ENCODE measurements at regions not wholly inside any gene's neighbourhood (a gene's known extent, or its start where the extent isn't known, plus 50 kb on each side); places are given as distances from the start of the nearest gene placed in this dataset.

- Histone ChIP-seq H3K4me3 (ENCODE audit: control extremely low read depth in 1 of 5, extremely low read depth in 1 of 5, insufficient read depth in 1 of 5, low read depth in 2 of 5, low read length in 4 of 5) (no peak overlapping the region), H3K4me1 (ENCODE audit: control insufficient read depth in 2 of 2, insufficient read depth in 2 of 2, low read length in 2 of 2) (no peaks in the 10 kb centered on the region), H3K9me3 (ENCODE audit: control extremely low read depth in 1 of 3, control insufficient read depth in 2 of 3, insufficient read depth in 1 of 3, low read length in 2 of 3) (no peaks in the 10 kb centered on the region), H3K79me2 (ENCODE audit: control insufficient read depth, insufficient read depth, low read length) (no peaks in the 10 kb centered on the region), H2AFZ (ENCODE audit: insufficient read depth, low read depth, low read length, poor library complexity, severe bottlenecking) (no peak overlapping the region), H3K9ac (ENCODE audit: low read length) (no peak overlapping the region), H3K27me3 (replicated peaks in 1 of 4; ENCODE audit: control extremely low read depth in 1 of 4, control insufficient read depth in 3 of 4, insufficient read depth in 4 of 4, low read length in 3 of 4) (no peaks in the 10 kb centered on the region), H3K4me2 (replicated peaks; ENCODE audit: low read depth, low read length, poor library complexity, severe bottlenecking) (no peak overlapping the region), H4K20me1 (ENCODE audit: control insufficient read depth, insufficient read depth, low read length, poor library complexity, severe bottlenecking) (no peaks in the 10 kb centered on the region), H3K27ac (ENCODE audit: low read length in 2 of 2) (no peak overlapping the region), H3K36me3 (replicated peaks in 1 of 2; ENCODE audit: control extremely low read depth in 1 of 2, control insufficient read depth in 1 of 2, extremely low read depth in 1 of 2, insufficient read depth in 2 of 2, low read length in 1 of 2) (no peaks in the 10 kb centered on the region)
- ChIA-PET CTCF (interaction anchor here (1.4 kb wide), 1 partner anchor 35 kb away, joined by 3 read pairs; no protein-coding TSS in a partner anchor), POLR2A (no interaction called here)
- H3K9me3 Mint-ChIP-seq (ENCODE audit: insufficient read depth), result peaks cover 2% of the 10 kb centered on the region
- ATAC-seq (ENCODE audit: low read depth) (no peak), DNase-seq (no peak)
- TF ChIP-seq CTCF (IDR thresholded peaks at IDR 0.05), result no peak
- TF ChIP-seq EZH2 (IDR thresholded peaks at IDR 0.05; ENCODE audit: borderline replicate concordance, insufficient read depth, low read depth, low read length, poor library complexity, severe bottlenecking), result no peak
- intact Hi-C loops (cut with micrococcal nuclease), result no loop called here
- H3K27ac Mint-ChIP-seq, result no peak overlapping the region
- H3K27me3 Mint-ChIP-seq, result peaks cover 8% of the 10 kb centered on the region
- 100% methylated on average over 1 of the region's 1 CpG for WGBS (ENCODE audit: insufficient coverage)
- no peak overlapping the region for H3K4me3 Mint-ChIP-seq
- H3K4me1 Mint-ChIP-seq, result no peaks in the 10 kb centered on the region
Measured at GRCh38 chr13:33508060-33508459, 222.5 kb upstream of the STARD13 start.

GRCh38 chr13:33509642-33510229 is 224.2 kb upstream of the STARD13 start:
- Histone ChIP-seq H3K79me2 (ENCODE audit: control insufficient read depth, insufficient read depth, low read length) (no peaks in the 10 kb centered on the region), H4K20me1 (ENCODE audit: control insufficient read depth, insufficient read depth, low read length, poor library complexity, severe bottlenecking) (no peaks in the 10 kb centered on the region), H3K36me3 (replicated peaks in 1 of 2; ENCODE audit: control extremely low read depth in 1 of 2, control insufficient read depth in 1 of 2, extremely low read depth in 1 of 2, insufficient read depth in 2 of 2, low read length in 1 of 2) (no peaks in the 10 kb centered on the region), H3K4me2 (replicated peaks; ENCODE audit: low read depth, low read length, poor library complexity, severe bottlenecking) (no peak overlapping the region), H3K9me3 (ENCODE audit: control extremely low read depth in 1 of 3, control insufficient read depth in 2 of 3, insufficient read depth in 1 of 3, low read length in 2 of 3) (no peaks in the 10 kb centered on the region), H3K27me3 (replicated peaks in 1 of 4; ENCODE audit: control extremely low read depth in 1 of 4, control insufficient read depth in 3 of 4, insufficient read depth in 4 of 4, low read length in 3 of 4) (no peaks in the 10 kb centered on the region), H3K4me1 (ENCODE audit: control insufficient read depth in 2 of 2, insufficient read depth in 2 of 2, low read length in 2 of 2) (no peaks in the 10 kb centered on the region), H2AFZ (ENCODE audit: insufficient read depth, low read depth, low read length, poor library complexity, severe bottlenecking) (no peak overlapping the region), H3K4me3 (ENCODE audit: control extremely low read depth in 1 of 5, extremely low read depth in 1 of 5, insufficient read depth in 1 of 5, low read depth in 2 of 5, low read length in 4 of 5) (no peak overlapping the region), H3K27ac (ENCODE audit: low read length in 2 of 2) (no peak overlapping the region), H3K9ac (ENCODE audit: low read length) (no peak overlapping the region)
- Mint-ChIP-seq H3K27ac (no peak overlapping the region), H3K4me1 (no peaks in the 10 kb centered on the region), H3K4me3 (no peak overlapping the region), H3K9me3 (ENCODE audit: insufficient read depth) (no peaks in the 10 kb centered on the region), H3K27me3 (peaks cover 15% of the 10 kb centered on the region)
- no CpG with 5 or more reads among the region's 5 CpGs for WGBS (ENCODE audit: insufficient coverage)
- ChIA-PET POLR2A (no interaction called here), CTCF (no interaction called here)
- DNase-seq, result no peak
- no peak for TF ChIP-seq CTCF (IDR thresholded peaks at IDR 0.05)
- TF ChIP-seq EZH2 (IDR thresholded peaks at IDR 0.05; ENCODE audit: borderline replicate concordance, insufficient read depth, low read depth, low read length, poor library complexity, severe bottlenecking), result no peak
- ATAC-seq (ENCODE audit: low read depth), result no peak
- intact Hi-C loops (cut with micrococcal nuclease), result no loop called here

Data from B cell (primary cell).